ENCODE measurements at regions not wholly inside any gene's neighbourhood (a gene's known extent, or its start where the extent isn't known, plus 50 kb on each side); places are given as distances from the start of the nearest gene placed in this dataset.
"Not testable (repeated sequence)": the region's sequence is repeated elsewhere in the genome, so short reads cannot be mapped to it uniquely, and the experiment has no call there.

GRCh38 chr1:234782791-234783190 is 172.8 kb upstream of the IRF2BP2 start:
- H3K36me3 ChIP-seq (ENCODE audit: insufficient read depth, low read length) = no peaks in the 10 kb centered on the region
- peaks cover 8% of the 10 kb centered on the region for H3K4me1 ChIP-seq (ENCODE audit: low read length)
- H3K27ac ChIP-seq (ENCODE audit: low read length) = no peak overlapping the region
- no peaks in the 10 kb centered on the region for H3K9me3 ChIP-seq (ENCODE audit: low read length)
- no peaks in the 10 kb centered on the region for H3K9me2 ChIP-seq (replicated peaks; ENCODE audit: insufficient read depth, low read length)
- peak overlapping the region; percentile 0; the same call in 1 of the 2 replicates for H2AFZ ChIP-seq (ENCODE audit: low read length)
- no peaks in the 10 kb centered on the region for H4K20me1 ChIP-seq (ENCODE audit: insufficient read depth, low read depth, low read length)
- no peak overlapping the region for H3K4me3 ChIP-seq (ENCODE audit: low read length)
- DNase-seq = peak; percentile 68
- no peak overlapping the region for H3K4me2 ChIP-seq (ENCODE audit: low read depth, low read length, poor library complexity, severe bottlenecking)
- H3K27me3 ChIP-seq (ENCODE audit: low read length) = peaks cover 7% of the 10 kb centered on the region; the same call in 1 of the 2 replicates
- H3K9ac ChIP-seq (ENCODE audit: low read length) = no peak overlapping the region
- no peaks in the 10 kb centered on the region for H3K79me2 ChIP-seq (ENCODE audit: low read length)

- Histone ChIP-seq H3K36me3 (ENCODE audit: insufficient read depth, low read length) (no peaks in the 10 kb centered on the region), H3K9me3 (ENCODE audit: low read length) (no peaks in the 10 kb centered on the region), H4K20me1 (ENCODE audit: insufficient read depth, low read depth, low read length) (no peaks in the 10 kb centered on the region), H3K79me2 (ENCODE audit: low read length) (no peaks in the 10 kb centered on the region), H3K4me2 (ENCODE audit: low read depth, low read length, poor library complexity, severe bottlenecking) (no peak overlapping the region), H2AFZ (ENCODE audit: low read length) (0 out of 2 replicates have a peak overlapping the region, but pooled peaks have one; percentile 0), H3K9me2 (replicated peaks; ENCODE audit: insufficient read depth, low read length) (no peaks in the 10 kb centered on the region), H3K9ac (ENCODE audit: low read length) (no peak overlapping the region), H3K27me3 (ENCODE audit: low read length) (peaks cover 7% of the 10 kb centered on the region; the same call in 1 of the 2 replicates), H3K4me3 (ENCODE audit: low read length) (no peak overlapping the region), H3K4me1 (ENCODE audit: low read length) (peaks cover 8% of the 10 kb centered on the region), H3K27ac (ENCODE audit: low read length) (no peak overlapping the region)
- DNase-seq = peak; percentile 45
Measured at GRCh38 chr1:234782105-234782751, 172.2 kb upstream of the IRF2BP2 start.

- Histone ChIP-seq H4K20me1 (ENCODE audit: insufficient read depth, low read depth, low read length) (no peaks in the 10 kb centered on the region), H3K4me3 (ENCODE audit: low read length) (no peak overlapping the region), H3K9me2 (replicated peaks; ENCODE audit: insufficient read depth, low read length) (no peaks in the 10 kb centered on the region), H3K9me3 (ENCODE audit: low read length) (no peaks in the 10 kb centered on the region), H3K36me3 (ENCODE audit: insufficient read depth, low read length) (no peaks in the 10 kb centered on the region), H3K27me3 (ENCODE audit: low read length) (peaks cover 7% of the 10 kb centered on the region; the same call in 1 of the 2 replicates), H3K79me2 (ENCODE audit: low read length) (no peaks in the 10 kb centered on the region), H3K4me2 (ENCODE audit: low read depth, low read length, poor library complexity, severe bottlenecking) (no peak overlapping the region), H3K27ac (ENCODE audit: low read length) (no peak overlapping the region), H3K4me1 (ENCODE audit: low read length) (peaks cover 8% of the 10 kb centered on the region), H2AFZ (ENCODE audit: low read length) (no peak overlapping the region), H3K9ac (ENCODE audit: low read length) (no peak overlapping the region)
- DNase-seq = peak; percentile 49
Measured at GRCh38 chr1:234781241-234782065, 171.5 kb upstream of the IRF2BP2 start.

GRCh38 chr1:234780531-234781162 is 170.7 kb upstream of the IRF2BP2 start:
- H3K4me3 ChIP-seq (ENCODE audit: low read length) = no peak overlapping the region
- no peaks in the 10 kb centered on the region for H3K9me3 ChIP-seq (ENCODE audit: low read length)
- H3K9me2 ChIP-seq (replicated peaks; ENCODE audit: insufficient read depth, low read length) = no peaks in the 10 kb centered on the region
- no peak overlapping the region for H3K9ac ChIP-seq (ENCODE audit: low read length)
- H3K79me2 ChIP-seq (ENCODE audit: low read length) = no peaks in the 10 kb centered on the region
- no peak overlapping the region for H3K27ac ChIP-seq (ENCODE audit: low read length)
- H2AFZ ChIP-seq (ENCODE audit: low read length) = no peak overlapping the region
- H3K27me3 ChIP-seq (ENCODE audit: low read length) = peaks cover 7% of the 10 kb centered on the region; the same call in 1 of the 2 replicates
- H3K36me3 ChIP-seq (ENCODE audit: insufficient read depth, low read length) = no peaks in the 10 kb centered on the region
- no peaks in the 10 kb centered on the region for H4K20me1 ChIP-seq (ENCODE audit: insufficient read depth, low read depth, low read length)
- peak; percentile 45 for DNase-seq
- peaks cover 8% of the 10 kb centered on the region for H3K4me1 ChIP-seq (ENCODE audit: low read length)
- H3K4me2 ChIP-seq (ENCODE audit: low read depth, low read length, poor library complexity, severe bottlenecking) = no peak overlapping the region

GRCh38 chr1:234780112-234780511 is 170.1 kb upstream of the IRF2BP2 start:
- no peak overlapping the region for H3K27ac ChIP-seq (ENCODE audit: low read length)
- H3K36me3 ChIP-seq (ENCODE audit: insufficient read depth, low read length) = no peaks in the 10 kb centered on the region
- H3K4me1 ChIP-seq (ENCODE audit: low read length) = peaks cover 8% of the 10 kb centered on the region
- H3K4me3 ChIP-seq (ENCODE audit: low read length) = no peak overlapping the region
- H3K9me3 ChIP-seq (ENCODE audit: low read length) = no peaks in the 10 kb centered on the region
- H3K9ac ChIP-seq (ENCODE audit: low read length) = no peak overlapping the region
- peaks cover 7% of the 10 kb centered on the region; the same call in 1 of the 2 replicates for H3K27me3 ChIP-seq (ENCODE audit: low read length)
- DNase-seq = no peak
- H2AFZ ChIP-seq (ENCODE audit: low read length) = no peak overlapping the region
- H3K9me2 ChIP-seq (replicated peaks; ENCODE audit: insufficient read depth, low read length) = no peaks in the 10 kb centered on the region
- H3K79me2 ChIP-seq (ENCODE audit: low read length) = no peaks in the 10 kb centered on the region
- no peak overlapping the region for H3K4me2 ChIP-seq (ENCODE audit: low read depth, low read length, poor library complexity, severe bottlenecking)
- H4K20me1 ChIP-seq (ENCODE audit: insufficient read depth, low read depth, low read length) = no peaks in the 10 kb centered on the region

GRCh38 chr1:234779600-234779999 is 169.6 kb upstream of the IRF2BP2 start:
- not testable (repeated sequence) for H3K9me2 ChIP-seq (replicated peaks; ENCODE audit: insufficient read depth, low read length); H3K4me2 ChIP-seq (ENCODE audit: low read depth, low read length, poor library complexity, severe bottlenecking); H4K20me1 ChIP-seq (ENCODE audit: insufficient read depth, low read depth, low read length); H3K36me3 ChIP-seq (ENCODE audit: insufficient read depth, low read length); H2AFZ ChIP-seq (ENCODE audit: low read length); H3K4me1 ChIP-seq (ENCODE audit: low read length); H3K27ac ChIP-seq (ENCODE audit: low read length); H3K9me3 ChIP-seq (ENCODE audit: low read length); H3K9ac ChIP-seq (ENCODE audit: low read length); H3K79me2 ChIP-seq (ENCODE audit: low read length); H3K27me3 ChIP-seq (ENCODE audit: low read length); H3K4me3 ChIP-seq (ENCODE audit: low read length)
- peak; percentile 44 for DNase-seq

- Histone ChIP-seq H3K4me3 (ENCODE audit: low read length) (no peak overlapping the region), H3K4me2 (ENCODE audit: low read depth, low read length, poor library complexity, severe bottlenecking) (no peak overlapping the region), H3K36me3 (ENCODE audit: insufficient read depth, low read length) (no peaks in the 10 kb centered on the region), H3K27me3 (ENCODE audit: low read length) (peaks cover 7% of the 10 kb centered on the region; the same call in 1 of the 2 replicates), H3K4me1 (ENCODE audit: low read length) (peaks cover 8% of the 10 kb centered on the region), H4K20me1 (ENCODE audit: insufficient read depth, low read depth, low read length) (no peaks in the 10 kb centered on the region), H3K9me3 (ENCODE audit: low read length) (no peaks in the 10 kb centered on the region), H2AFZ (ENCODE audit: low read length) (no peak overlapping the region), H3K79me2 (ENCODE audit: low read length) (no peaks in the 10 kb centered on the region), H3K27ac (ENCODE audit: low read length) (no peak overlapping the region), H3K9me2 (replicated peaks; ENCODE audit: insufficient read depth, low read length) (no peaks in the 10 kb centered on the region), H3K9ac (ENCODE audit: low read length) (no peak overlapping the region)
- peak; percentile 53 for DNase-seq
Measured at GRCh38 chr1:234779160-234779538, 169.2 kb upstream of the IRF2BP2 start.

Measured in Karpas-422 (cell line).